ENCODE measurements at regions not wholly inside any gene's neighbourhood (a gene's known extent, or its start where the extent isn't known, plus 50 kb on each side); places are given as distances from the start of the nearest gene placed in this dataset.
"Not testable (repeated sequence)": the region's sequence is repeated elsewhere in the genome, so short reads cannot be mapped to it uniquely, and the experiment has no call there.

DNA sequence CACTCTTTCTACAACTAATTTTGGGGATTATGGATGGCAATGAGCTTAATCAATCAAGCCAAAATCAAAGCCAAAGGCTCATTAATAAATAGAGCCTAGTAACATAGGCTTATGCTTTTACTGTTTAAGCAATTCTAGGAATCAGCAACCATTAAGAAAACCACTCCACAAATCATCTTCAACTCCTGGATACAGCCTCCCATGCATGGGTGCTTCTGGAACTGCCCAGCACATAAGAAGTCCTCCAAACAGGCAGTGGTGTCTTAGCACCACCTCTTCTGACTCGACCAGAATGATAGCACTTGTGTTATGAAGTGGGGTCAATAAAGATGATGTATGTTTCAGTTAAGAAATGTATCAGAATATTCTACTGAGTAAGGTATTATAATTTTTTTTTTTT lies 104.4 kb upstream of the SERPINE2 start:
- DNase-seq: no peak

DNA sequence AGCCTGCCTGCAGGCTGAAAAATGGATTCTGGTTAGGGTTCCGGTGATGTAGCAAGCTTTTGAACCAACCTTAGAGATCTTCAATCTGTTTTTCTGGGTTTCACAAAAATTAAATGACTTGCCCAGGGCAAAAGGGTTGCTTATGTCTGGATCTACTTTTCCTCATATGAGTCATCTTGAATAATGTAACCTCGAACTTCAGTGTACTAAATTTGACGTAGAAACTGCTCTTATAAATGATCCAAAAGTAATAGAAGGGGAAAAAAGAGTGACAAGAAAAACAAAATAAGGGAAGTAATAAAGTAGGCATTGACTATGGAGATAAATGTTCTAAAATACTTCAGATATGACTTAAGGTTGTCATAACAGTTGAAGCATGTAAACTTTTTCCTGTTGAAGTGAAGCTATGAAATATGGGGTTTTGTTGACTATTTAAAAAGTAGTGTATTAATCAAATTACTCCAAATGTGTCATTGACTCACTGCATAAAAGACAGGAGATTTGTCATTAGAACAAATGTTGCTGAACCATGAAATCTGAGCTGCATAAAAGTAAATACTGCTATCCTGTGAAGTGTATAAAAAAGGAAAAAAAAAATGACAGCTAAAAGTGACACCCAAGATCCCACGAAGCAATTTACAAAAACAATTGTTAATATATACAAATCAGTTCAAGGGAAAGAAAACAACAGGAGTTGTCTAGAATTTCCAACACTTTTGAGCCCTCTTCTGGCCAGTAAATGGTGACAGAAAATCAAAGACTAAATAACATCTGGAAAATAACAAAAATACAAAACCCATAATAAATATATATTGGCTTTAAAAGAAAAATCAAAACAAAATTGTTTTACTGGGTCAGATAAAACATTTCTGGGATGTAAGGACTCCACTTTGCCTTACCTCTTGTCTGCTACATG lies 103.6 kb upstream of the SERPINE2 start:
- DNase-seq: no peak

DNA sequence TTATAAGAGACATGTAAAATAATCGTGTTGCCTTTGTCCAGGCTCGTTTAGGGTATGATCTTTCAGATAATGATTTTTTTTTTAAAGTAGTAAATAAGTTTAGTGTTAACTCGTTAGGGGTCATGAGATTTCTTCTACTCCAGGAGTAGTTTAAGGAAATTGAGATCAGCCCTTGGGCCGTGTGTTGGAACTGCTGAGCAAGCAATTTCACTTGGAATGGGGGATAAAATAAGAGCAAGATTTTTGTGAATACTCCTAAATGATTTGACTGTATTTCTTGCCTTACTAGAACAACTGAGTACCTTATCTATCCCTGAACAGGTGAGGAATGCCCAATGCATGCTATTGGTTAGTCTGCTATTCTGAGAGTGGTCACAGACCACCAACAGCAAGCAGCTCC lies 102.2 kb upstream of the SERPINE2 start:
- DNase-seq: no peak

DNA sequence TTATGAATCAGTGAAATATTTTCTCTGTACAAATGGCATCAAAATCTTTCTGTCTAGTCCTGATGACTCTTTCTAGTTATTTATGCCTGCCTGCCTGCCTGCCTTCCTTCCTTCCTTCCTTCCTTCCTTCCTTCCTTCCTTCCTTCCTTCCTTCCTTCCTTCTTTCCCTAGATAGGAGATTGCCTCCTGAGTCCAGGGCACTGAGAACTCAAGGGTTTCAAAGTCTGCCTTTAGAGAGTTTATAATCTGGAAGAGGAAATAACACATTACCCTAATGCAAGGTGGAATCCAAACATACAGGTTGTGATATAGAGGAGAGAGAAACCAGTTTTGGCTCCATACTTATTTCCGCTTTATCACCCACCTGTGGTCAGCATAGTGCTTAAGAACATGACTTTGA lies 98.1 kb upstream of the SERPINE2 start:
- DNase-seq: no peak

DNA sequence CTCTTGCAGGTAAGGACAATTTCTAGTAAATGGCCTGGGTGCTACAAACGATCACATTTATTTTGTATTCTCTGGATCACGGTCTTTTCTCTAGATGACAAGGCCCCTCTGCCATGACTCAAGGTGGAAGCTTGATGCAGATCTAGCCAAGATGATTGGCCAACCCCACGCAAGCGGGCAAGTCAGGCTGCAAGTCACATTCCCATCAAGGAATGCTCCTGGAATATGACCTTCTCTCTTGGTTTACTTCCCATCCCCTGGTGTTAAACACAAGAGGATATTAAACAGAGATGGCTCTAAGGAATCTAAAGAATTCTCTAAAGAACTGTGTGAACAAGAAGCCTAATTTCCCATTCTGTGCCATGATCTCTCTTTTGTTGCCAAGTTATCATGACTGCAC lies 97.3 kb upstream of the SERPINE2 start:
- DNase-seq: no peak

DNA sequence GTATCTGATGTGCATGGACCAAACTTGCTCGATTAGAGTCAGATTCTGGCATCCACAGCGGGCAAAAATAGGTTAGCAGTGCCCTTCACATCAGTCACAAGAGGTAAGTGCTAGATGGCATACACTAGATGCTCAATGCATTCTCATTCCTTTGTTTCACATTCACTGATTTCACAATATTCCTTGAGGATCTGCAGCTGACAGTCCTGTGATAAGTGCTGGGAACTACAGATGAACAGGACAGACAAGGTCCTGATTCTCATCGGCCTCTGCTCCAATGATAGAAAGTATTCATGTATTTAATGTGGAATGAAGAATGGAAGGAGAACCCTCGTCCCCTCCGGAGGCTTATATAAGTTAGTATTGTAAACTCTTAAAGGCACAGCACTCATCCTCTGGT lies 96.8 kb upstream of the SERPINE2 start:
- no peak for DNase-seq

DNA sequence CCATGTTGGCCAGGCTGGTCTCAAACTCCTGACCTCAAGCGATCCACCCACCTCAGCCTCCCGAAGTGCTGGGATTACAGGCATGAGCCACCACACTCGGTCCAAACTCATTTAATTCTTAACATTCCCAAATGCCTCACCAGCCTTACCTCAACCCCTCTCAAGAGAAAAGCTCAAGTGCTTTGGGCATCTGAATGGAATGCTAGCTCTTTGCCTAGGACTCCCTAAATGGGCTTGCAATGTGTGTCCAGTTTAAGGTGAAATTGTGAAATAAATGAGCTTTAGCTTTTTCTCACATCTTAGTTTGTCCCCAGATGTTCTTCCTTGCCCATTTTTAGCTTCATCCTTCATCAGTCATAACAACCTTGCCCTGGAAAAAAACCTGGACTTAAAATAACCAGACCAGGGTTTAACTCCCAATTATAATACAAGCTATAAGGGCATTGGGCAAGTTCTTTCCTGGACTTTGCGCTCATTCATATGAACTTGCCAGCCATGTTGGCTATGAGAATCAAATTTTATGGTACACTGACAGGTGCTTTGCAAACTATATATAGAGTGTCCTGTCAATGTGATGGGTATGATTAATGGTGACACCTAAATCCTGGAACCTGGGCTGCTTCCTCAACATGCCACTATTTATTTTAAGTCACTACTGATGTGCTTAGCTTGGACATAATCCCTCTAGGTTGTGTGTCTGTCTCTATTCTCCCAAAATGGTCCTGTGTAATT lies 95.1 kb upstream of the SERPINE2 start:
- DNase-seq: no peak

DNA sequence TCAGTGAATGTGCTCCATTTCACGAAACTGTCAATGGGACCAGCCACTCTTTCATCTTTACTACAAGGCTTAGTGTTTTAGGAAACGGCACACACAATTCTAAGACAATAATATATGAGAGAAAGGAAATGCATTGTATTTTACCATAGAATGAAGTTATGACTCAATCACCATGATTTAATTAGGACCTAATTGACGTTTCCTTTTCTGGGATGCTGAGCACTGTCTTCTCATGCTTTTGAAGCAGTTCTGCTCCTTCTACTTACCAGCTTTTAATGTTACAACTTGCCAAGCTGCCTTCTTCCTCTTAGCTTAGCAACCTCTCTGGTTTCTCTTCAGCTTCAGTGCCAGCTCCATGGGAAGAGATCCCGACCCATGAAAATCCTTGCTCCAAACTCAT lies 94.3 kb upstream of the SERPINE2 start:
- no peak for DNase-seq

DNA sequence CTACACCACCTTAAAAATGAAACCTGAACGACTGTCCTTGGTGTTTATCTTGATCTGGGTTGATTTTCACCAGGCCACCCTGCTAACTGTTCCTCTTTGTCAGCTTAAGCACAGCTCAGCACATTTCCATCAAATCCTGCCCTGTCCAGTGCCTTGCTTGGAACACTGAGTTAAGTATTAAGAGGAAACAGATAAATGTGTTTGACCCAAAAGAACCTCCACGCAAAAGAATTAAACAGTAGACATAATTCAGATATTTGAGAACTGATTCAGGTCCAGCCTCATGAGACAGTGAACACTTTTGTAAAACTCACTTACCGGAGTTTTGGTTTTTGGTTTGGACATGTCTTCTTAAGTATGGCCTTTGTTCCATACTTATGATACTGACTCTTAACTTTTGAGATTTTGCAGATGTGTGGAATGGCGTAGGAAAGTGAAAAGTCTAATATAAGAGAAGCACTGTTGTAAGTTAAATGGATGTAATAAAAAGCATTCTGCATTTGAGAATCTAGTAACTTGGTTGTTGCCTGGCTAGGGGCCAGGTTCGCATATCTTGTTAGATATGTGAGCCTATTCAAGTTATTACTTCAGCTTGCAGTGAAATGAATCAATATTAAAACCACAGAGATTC lies 88.9 kb upstream of the SERPINE2 start:
- no peak for DNase-seq

DNA sequence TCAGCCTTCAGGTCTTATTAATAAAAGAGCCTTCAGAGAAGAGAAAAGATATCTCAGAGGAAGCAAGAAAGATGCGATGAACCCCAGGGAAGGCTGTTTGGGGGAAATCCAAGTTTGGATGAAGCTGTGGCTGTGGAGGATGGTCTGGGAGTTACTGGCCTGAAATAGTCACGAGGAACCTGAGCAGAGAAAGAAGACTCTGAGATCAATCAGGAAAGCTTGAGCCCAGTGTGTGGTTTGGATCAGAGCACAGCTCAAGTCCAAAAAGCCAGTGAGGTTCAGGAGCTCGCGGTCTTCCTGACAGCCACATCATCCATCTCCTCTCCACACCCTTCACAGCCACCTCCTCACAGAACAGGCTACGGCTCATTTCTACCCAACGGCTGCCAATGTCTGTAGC lies 87.4 kb upstream of the SERPINE2 start:
- DNase-seq: peak; percentile 53

DNA sequence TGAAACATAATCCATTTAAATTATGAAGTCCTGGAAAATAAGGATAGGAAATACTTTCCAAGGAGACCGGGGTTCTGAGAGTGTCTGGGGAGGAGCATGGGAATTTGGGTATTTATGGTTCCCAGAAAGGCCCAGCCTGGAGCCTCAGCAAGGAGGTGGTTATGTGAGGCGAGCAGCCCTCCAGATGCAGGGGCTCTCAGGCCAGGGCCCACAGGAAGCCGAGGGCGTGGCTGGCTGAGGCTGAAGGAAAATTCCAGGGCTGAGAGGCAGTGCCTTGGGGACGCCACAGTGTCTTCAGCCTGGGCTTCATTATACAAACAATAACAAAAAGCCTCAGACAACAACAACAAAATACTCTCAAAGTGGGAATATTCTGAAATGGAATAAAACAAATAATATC lies 86.9 kb upstream of the SERPINE2 start:
- peak; percentile 79 for DNase-seq

DNA sequence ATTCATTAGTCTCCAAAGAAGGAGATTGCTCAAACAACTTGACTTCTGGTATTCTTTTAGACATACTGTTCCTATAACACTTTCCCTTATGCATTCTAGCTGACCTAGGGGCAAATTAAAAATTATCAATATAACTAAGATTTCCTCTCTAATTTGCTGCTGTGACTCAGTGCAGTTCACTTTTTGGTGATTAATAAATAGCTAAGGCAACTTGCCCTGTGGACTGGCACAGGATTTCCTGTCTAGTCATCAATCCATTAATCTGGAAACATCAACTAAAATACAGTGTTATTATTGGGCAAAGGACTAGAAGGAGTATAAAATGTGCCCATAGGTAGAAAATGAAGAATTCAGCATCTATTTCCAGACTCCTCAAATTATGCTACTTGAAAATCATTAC lies 83.5 kb upstream of the SERPINE2 start:
- DNase-seq: no peak

DNA sequence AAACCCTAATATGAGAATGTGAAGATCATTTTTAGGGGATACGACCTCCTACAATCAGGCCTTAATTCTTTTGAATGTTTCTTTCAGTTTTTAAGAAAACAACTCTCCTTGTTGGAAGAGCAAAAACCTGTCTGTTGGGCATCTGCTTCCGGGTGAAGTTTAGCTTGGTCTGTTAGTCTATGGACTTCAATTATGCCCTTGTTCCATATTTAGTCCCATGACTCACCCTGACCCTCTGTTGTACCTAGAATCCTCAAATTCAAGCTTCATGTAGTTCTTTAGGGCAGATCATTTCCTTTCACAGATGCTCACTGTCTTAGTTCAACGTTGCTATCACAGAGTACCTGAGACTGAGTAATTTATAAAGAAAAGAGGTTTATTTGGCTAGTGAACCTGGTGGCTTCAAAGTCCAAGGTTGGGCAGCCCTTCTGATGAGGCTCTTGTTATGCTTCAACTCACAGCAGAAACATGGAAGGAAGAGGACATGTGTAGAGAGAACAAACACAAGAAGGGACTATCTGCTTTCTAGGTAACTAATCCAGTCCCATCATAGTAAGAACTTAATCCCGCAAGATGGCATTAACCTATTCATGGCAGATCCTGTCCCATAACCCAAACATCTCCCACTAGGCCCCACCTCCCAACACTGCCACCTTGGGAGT lies 82.5 kb upstream of the SERPINE2 start:
- no peak for DNase-seq

DNA sequence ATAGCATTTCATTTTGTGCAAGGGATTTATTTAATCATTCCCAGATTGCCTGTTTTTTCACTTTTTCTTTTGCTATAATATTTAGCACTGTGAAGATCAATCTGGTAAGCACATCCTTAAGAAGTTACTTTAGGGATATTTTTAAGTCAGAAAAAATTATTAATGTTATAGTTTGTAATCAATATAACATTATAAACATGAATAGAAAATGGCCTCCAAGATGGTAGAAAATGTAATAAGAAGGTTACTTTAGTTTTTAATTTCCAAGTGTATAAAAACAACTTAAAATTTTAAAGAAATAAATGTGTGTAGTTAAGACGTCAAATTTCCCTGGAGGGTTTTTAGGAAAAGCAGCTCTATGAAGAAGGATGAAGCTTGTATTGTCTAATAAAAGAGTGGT lies 81.9 kb upstream of the SERPINE2 start:
- DNase-seq: no peak

DNA sequence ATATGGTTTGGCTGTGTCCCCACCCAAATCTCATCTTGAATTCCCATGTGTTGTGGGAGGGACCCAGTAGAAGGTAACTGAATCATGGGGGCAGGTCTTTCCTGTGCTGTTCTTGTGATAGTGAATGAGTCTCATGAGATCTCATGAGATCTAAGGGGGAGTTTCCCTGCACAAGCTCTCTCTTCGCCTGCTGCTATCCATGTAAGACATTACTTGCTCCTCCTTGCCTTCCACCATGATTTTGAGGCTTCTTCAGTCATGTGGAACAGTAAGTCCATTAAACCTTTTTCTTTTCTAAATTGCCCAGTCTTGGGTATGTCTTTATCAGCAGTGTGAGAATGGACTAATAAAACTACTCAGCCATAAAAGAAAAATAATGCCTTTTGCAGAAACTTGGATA lies 80.8 kb upstream of the SERPINE2 start:
- not testable (repeated sequence) for DNase-seq

DNA sequence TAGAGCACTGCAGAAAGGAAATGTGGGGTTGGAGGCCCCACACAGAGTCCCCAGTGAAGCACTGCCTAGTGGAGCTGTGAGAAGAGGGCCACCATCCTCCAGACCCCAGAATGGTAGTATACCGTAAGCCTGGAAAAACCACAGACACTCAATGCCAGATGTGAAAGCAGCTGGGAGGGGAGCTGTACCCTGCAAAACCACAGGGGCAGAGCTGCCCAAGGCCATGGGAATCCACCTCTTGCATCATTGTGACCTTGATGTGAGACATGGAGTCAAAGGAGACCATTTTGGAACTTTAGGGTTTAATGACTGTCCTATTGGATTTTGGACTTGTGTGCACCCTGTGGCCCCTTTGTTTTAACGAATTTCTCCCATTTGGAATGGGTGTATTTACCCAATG lies 75.3 kb upstream of the SERPINE2 start:
- no peak for DNase-seq

DNA sequence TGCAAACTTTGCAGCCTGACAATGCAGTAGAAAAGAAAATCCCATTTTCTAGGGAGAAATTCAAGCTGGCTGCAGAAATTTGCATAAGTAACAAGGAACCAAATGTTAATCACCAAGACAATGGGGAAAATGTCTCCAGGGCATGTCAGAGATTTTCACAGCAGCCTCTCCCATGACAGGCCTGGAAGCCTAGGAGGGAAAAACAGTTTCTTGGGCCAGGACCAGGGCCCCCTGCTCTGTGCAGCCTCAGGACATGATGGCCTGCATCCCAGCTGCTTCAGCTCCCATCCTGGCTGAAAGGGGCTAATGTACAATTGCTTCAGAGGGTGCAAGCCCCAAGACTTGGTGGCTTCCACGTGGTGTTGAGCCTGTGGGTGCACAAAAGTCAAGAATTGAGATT lies 74.8 kb upstream of the SERPINE2 start:
- DNase-seq: not testable (repeated sequence)

DNA sequence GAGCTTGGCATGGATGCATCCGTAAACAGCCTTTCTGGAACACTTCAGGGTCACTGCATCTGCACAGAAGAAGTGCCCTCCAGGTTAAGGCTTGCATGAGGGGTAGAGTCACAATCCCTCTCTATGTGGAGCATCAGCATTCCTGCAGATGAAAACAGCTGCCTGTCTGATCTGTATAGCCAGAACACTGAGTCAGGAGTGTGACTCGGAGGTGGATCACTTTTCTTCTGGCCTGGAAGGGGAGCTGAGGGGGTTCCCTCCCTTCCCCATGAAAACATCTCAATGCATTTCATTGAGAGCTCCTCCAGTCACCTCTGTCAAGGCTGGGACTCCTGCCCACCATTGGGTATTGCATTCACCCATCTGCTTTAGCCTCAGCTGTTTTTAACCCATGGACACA lies 72.5 kb upstream of the SERPINE2 start:
- DNase-seq: no peak

DNA sequence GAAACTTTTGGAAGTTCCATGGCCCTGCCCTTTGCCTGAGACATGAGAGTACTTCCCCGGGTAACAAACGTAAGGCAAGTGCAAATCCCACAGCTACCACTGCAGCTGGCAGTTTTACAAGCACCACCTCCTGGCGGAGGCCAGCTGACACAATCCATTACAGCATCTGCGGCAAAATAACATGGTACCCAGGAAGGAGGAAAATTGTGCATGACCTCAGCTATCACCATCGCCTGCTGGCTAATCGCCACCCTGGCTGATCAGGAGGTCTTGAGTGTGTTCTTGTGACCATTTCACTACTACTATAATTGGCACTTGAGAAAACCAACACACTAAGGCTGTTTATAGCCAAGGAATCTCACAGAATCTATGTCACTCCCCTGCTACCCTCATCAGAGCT lies 71.7 kb upstream of the SERPINE2 start:
- DNase-seq: no peak

DNA sequence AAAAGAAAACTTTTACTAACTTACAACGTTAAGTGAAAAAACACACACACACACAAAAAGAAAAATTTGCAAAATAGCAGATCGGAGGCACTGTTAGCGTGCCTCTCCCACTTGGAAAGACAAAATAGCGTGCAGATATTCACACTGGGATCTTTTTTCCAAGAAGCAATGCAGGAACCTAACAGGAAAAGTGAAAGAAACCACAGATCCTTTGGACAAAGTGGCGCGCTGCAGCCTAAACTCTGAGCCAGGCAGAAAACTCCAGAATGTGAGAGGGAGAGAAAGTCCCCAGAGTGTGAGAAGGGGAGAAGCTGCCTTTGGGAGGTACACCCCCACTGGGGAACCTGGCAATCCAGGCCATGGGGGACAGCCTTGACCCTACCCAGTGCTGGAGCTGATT lies 70.7 kb upstream of the SERPINE2 start:
- no peak for DNase-seq

DNA sequence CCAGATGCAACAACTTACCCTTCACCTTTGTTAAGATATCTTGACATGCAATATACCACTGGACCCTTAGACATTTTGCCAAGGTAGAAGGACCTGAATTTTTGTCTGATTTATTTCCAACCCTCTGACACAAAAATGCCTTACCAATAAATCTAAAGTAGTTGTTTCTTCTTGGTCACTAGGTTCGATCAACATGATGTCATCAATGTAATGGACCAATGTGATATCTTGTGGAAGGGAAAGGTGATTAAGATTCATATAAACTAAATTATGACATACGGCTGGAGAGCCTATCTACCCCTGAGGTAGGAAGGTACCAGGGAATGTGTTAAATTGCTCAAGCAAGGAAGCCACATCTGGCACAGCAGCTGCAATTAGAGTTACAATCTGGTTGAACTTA lies 67.7 kb upstream of the SERPINE2 start:
- no peak for DNase-seq

DNA sequence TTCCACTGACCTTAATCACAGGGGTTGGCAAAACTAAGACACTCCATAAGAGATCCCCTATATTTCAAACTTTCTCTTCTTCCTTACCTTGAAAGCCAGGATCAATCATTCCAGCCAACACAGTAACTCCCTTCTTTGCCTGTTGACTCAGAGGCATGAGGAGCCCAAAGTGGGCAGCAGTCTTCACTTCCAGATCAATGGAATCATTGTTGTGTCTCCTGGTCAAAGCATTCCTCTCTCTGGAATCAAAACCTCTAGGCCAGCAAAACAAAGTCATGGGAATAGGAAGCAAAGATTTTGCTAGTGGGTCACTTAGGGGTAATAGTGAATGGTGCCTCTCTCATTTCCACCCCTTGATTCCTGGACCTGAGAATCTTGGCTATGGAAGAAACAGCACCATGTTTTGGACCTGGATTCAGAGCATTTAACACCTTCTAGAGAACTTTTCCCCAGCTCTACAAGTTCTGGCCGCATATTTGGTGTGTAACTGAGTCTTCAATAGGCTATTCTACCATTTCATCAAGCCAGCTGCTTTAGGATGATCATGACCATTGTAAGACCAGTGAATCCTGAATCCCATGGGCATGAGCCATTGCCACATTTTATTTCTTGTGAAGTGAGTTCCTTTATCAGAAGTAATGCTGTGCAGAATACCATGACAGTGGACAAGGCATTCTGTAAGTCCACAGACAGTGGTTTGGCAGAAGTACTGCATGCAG lies 65.7 kb upstream of the SERPINE2 start:
- DNase-seq: no peak

DNA sequence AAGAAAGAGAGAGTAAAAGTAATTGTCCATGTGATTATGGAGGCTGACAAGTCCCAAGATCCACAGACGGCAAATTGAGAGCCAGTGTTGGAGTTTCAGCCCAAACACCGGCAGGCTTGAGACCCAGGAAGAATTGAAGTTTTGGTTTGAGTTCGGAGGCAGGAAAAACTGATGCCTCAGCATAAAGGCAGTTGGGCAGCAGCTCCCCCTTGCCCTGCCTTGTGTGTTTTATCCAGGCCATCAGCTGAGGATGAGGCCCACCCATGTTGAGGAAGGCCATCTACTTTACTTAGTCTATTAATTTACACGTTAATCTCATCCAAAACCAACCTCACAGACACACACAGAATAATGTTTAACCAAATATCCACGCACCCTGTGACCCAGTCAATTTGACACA lies 64.6 kb upstream of the SERPINE2 start:
- DNase-seq: no peak
